ENCODE measurements at regions not wholly inside any gene's neighbourhood (a gene's known extent, or its start where the extent isn't known, plus 50 kb on each side); places are given as distances from the start of the nearest gene placed in this dataset.

DNA sequence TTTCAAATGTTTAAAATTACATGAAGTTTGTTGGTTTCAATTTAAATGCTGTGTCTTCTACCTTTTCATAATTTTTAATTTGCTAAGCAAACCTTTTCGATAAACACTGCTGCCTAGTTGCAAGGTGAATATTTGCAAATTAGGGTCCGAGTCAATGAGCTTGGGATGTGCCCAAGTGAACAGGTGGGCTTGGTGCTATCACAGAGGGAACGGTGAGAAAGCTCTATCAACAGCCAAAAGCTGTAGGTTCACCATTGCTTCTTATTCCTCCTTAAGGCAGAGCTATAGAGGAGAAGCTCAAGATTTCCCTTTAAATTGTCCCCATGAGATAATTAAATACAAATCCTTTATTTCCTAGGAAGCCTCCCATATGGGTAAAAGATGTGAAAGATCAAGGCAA is 245.3 kb upstream of the CELF2 start:
- TF ChIP-seq GATA2 (IDR thresholded peaks at IDR 0.05; ENCODE audit: low read depth, low read length) (no peak), GATA3 (IDR thresholded peaks at IDR 0.05; ENCODE audit: low read depth, low read length) (no peak)

Data from SH-SY5Y (cell line).